ELR (cell line): ENCODE measurements at regions not wholly inside any gene's neighbourhood (a gene's known extent, or its start where the extent isn't known, plus 50 kb on each side); places are given as distances from the start of the nearest gene placed in this dataset.
A peak's percentile ranks its signal among the peaks of the same experiment; 100 is the strongest.

Experiments
- DNase-seq: peaks from one replicate; pipeline ENCODE4 v3.0.0-alpha.2; 2015; ENCODE audit warnings: low read depth

DNA sequence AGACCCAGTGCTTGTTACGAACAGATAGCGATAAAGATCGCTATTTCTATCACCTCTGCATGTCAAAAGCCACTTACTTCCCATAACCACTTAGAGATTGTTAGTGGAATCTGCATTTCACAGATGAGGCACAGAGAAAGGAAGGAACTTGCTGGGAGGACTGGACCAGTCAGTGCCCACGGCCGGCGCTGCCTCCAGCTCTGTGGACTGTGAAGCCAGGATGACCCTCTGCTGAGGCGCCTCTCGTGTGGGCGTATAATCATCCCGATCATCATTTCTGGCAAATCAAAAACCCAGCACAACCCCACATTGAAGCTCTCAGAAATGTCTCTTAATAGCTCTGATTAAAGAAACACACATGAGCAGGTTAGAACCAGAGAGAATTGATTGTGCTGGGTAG, 61.5 kb upstream of the ADRA2C start:
- DNase-seq: no peak

DNA sequence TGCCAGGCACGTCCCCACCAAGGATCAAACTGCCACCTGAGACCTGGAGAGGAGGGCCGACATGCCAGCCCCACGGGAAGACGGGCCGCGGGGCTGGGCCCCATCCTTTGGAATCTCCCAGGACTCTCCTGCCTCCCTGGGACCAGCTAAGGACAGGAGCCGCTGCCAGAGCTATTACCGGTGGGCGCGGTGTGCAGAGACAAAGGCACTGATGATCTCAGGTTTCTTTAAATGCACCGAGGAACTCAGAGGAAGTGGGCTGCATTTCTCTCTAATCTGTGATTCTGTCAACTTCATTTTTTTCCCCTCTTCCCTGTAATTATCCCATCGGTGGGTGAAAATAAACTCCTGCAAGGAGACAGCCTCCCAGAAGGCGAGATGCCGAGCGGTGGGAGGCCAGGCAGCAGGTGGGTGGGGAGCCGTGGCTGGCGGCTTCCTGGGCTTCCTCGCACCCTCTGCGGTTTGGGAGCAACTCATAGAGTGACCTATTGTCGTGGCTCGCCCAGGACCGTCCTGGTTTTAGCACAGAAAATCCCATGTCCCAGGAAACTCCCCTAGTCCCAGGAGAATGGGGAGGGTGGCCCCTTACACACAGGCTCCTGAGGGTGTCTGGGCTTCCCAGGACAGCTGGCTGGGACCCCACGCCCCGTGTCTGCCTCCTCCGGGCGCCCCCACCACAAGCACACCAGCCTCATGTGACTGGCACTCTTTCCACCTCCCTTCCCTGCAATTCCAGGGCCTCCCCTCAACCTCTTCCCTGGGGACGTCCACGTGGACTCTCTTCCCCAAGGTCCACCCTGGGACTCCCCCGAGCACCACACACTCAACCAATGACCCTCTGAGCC, 62.3 kb upstream of the ADRA2C start:
- DNase-seq: no peak

DNA sequence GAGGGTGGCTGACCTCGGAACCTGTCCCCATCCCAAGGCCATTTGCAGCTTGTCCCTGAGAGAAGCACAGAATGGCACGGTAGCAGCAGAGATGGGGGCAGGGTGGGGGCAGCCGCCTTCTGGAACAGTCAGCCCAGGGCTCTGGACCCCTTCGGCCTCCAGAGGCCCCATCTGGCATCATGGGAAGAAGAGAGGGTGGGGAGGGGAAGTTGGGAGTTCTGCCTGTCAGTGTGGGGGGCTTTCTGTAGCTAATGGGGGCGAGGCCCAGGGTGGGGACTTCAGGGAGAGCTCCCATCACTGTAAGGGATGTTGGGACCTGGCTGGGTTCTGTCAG, 62.9 kb upstream of the ADRA2C start:
- DNase-seq: no peak

DNA sequence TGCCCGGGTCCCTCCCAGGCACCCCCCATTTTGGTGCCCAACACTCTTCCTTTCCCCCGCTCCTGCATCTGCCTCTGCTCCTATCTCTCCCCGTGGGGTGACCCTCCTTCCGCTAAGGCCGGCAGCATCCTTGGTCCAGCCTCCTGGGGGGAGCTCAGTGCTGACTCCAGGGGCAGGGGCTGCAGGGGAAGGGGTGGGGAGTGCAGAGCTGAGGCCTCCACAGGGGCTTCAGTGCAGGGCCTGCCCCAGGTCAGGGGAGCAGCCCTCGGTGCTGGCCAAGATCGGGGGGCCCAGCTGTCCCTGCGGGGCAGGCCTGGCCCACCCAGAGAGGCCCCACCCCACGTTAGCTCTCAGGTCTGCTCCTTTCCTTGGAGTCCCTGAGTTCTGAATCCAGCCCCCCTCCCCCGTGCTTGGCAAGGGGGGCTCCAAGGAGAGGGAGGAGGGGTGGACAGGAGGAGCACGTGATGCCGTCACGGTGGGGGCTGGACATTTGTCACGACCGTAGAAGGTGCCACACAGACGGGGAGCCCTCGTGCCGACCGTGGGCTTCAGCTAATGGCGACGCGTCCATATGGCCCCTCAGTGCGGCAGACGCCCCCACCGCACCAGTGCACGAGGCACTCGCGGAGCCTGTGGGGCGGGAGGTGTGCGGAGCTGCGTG, 63.5 kb upstream of the ADRA2C start:
- DNase-seq: no peak

DNA sequence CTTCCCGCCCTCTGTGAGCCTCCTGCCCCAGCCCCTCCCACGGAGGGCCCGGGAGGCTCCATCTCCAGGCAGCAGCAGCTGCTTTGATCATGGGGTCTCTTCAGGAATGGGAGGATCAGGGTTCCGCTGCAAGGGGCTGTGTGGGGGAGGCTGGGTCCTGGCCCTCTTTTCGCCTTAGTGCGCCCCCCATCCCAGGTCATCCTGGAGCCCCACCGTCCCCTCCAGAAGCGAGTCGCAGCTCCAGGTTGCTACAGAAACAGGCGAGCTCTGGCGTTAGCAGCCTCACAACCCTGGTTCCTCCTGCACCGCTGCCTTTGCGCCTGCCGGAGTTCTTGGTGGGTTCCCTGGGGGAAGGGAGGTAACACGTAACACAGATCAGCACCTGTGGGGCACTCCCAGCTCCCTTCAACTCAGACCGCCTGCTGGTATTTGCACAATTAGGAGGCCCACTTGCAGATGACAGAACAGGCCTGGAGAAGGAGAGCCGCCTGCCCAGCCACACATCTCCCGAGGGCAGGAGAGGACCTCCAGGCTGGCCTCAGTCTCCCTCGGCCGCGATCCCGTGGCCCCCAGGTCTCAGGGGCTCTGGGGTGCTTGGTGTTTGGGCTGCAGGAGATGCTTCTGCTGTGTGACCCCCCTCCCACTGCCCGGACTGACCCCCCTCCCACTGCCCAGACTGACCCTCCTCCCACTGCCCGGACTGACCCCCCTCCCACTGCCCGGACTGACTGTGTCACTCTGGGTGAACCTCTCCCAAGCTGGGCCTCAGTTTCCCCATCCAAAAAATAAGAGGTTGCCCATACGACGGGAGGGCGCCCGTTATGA, 64.2 kb upstream of the ADRA2C start:
- no peak for DNase-seq

DNA sequence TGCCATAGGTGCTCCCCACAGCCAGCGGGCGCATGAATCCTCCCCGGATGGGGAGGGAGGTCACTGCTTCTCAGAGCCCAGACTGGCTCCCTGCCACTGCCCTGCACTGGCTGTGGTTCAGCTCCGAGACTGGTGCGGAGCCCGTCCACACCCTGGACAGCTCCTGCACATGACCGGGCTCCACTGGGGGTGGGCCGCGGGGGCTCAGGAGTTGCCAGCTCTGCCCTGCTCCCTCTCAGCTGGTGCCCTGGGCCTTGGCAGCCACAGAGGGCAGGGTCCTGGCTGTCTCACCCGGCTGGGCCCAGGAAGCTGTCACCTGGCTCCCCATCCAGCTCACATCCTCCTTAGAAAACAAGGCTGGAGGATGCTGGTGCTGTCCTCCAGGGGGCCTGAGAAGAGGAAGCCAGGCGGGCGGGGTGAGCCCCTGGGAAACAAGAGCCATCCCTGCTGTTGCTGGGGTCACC, 64.9 kb upstream of the ADRA2C start:
- DNase-seq: no peak

GRCh38 chr4:3700736-3701135, 65.4 kb upstream of the ADRA2C start:
- DNase-seq: no peak

- no peak for DNase-seq
These were observed 66.0 kb upstream of the ADRA2C start for GRCh38 chr4:3700223-3700622.

- no peak for DNase-seq
These were observed 66.5 kb upstream of the ADRA2C start for GRCh38 chr4:3699678-3700077.

GRCh38 chr4:3699261-3699660, 66.9 kb upstream of the ADRA2C start:
- no peak for DNase-seq

- no peak for DNase-seq
These were observed 69.2 kb upstream of the ADRA2C start for GRCh38 chr4:3697033-3697432.

GRCh38 chr4:3690551-3691152, 75.5 kb upstream of the ADRA2C start:
- no peak for DNase-seq

DNA sequence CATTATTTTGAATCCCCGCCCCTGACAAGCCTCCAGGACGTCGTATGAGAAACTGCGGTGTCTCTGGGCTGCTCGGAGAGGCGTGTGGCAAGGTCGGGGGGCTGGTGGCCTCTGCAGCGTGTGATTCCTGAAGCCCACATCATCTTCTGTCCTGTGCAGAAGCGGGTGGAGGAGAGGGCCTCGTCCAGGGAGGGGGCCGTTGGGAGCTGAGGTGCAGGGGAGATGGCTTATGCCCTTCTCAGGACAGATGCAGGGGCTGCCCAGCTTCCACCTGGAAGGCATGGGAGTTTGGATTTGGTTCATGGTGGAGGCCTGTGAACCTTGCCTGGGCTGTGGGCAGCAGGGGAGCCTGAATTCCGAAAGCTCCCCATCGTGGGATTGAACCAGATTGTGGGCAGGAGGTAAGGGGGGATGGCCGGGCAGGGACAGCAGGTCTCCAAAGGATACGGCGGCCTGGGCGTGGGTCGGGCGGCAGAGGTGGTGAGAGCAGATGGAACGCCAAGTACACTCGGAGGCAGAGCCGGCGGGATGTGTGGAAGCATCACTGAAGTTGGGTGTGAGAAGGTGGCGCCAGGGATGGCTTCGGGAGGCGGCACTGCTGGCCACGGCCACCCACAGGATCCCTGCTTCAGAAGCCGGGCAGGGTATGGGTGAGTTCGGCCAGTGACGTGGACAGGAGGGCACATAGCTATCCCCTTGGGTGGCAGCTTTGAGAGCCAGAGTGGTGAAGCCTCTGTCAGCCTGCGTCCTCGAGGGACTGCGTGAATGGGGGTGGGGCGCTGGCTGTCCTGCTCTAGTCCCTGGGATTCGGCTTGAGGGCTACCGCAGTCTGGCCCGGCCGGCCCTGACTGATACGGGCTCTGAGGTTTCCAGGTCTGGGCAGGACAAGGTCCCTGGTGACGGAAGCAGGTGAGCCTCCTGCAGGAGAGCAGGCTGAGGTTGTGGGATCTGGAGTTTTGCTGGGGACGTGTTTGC, 76.3 kb upstream of the ADRA2C start:
- no peak for DNase-seq

- DNase-seq: no peak
These were observed 77.2 kb upstream of the ADRA2C start for GRCh38 chr4:3689006-3689405.

GRCh38 chr4:3688018-3688998, 77.9 kb upstream of the ADRA2C start:
- peak; percentile 10 for DNase-seq

- no peak for DNase-seq
These were observed 78.6 kb upstream of the ADRA2C start for GRCh38 chr4:3687538-3687937.

GRCh38 chr4:3686753-3687152, 79.4 kb upstream of the ADRA2C start:
- DNase-seq: no peak

DNA sequence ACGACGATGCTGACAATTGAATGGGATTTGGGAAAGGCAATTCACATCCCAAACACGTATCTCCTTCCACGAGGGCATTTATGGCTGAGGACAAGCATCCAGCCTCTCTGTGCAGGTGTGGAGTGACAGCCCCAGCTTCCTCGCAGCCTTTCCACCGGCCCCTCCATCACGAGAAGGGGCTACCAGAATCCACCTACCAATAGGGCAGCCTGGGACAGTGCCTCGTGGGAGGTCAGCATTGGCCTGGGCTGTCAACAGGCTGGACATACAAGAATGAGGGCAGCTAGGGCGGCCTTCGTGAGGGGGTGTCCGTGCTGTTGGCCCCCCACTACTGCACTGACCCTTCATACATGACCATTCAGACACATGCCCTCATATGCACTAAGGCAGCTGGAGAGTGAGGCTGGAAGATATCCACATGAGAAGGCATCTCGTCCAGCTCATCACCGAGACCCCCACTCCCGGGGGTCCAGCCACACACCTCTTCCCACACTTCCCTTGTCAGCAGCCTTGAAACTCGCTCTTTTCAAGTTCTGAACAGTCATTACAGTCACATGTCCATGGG, 81.0 kb upstream of the ADRA2C start:
- no peak for DNase-seq

GRCh38 chr4:3684546-3684945, 81.6 kb upstream of the ADRA2C start:
- DNase-seq: no peak
